GM12878 (cell line): ENCODE measurements at regions not wholly inside any gene's neighbourhood (a gene's known extent, or its start where the extent isn't known, plus 50 kb on each side); places are given as distances from the start of the nearest gene placed in this dataset.

ENCODE experiments used
- ATAC-seq: fragments of 200-7000 bp; cut with Tn5 transposase; 3 replicates; pipeline ENCODE4 v1.9.1; 2020; ENCODE audit warnings: mild to moderate bottlenecking, moderate library complexity
- BruUV-seq: library from RNA; stranded (reverse); fragments of 400-500 nt; replicated peaks from 2 replicates; lab custom pipeline; 2021; lab: Mats Ljungman, UMichigan
- CTCF ChIA-PET: fragments of 300-600 bp; sonication (Branson Sonifier 250); formaldehyde crosslinking; extraction: SDS; loops from one replicate; lab custom pipeline; 2021; ENCODE audit warnings: inconsistent platforms; lab: Yijun Ruan, JAX
- POLR2A ChIA-PET: fragments of 350-600 bp; formaldehyde crosslinking; extraction: SDS; loops from one replicate; lab custom pipeline; 2021; ENCODE audit warnings: inconsistent platforms; lab: Charles Lee
- RAD21 ChIA-PET: fragments of 300-600 bp; sonication (Branson Sonifier 250); formaldehyde crosslinking; loops from one replicate; lab custom pipeline; 2023; ENCODE audit warnings: antibody characterized with exemption; ENCODE audit not compliant: unreplicated experiment; lab: Charles Lee
- SMC1A ChIA-PET: fragments of 300-600 bp; sonication (Branson Sonifier 250); formaldehyde crosslinking; loops from one replicate; lab custom pipeline; 2023; ENCODE audit not compliant: unreplicated experiment, uncharacterized antibody; lab: Charles Lee
- DNase-seq: peaks from one replicate; pipeline ENCODE4 v3.0.0-alpha.2; 2011; ENCODE audit warnings: low read depth, low spot score
- FAIRE-seq: peaks from 3 replicates; lab custom pipeline; 2011; peaks lifted over from hg19 to GRCh38; lab: Jason Lieb, UNC
- H2AFZ ChIP-seq: 2 replicates; pipeline ENCODE4 v1.6.0; 2011; ENCODE audit warnings: low read depth, low read length, control low read depth; ENCODE audit not compliant: control insufficient read depth
- H3K27ac ChIP-seq: 2 replicates; pipeline ENCODE4 v1.5.1; 2011; ENCODE audit warnings: control low read depth; ENCODE audit not compliant: control insufficient read depth, insufficient read depth
- H3K27me3 ChIP-seq, 2 experiments: replicated peaks in 1 of 2; 2 replicates each; pipeline versions ENCODE4 v1.6.0 to v1.6.1; 2011; ENCODE audit warnings: low read length in 1 of 2; ENCODE audit not compliant: control insufficient read depth in 2 of 2, insufficient read depth in 2 of 2
- H3K36me3 ChIP-seq, 2 experiments: 2 replicates each; pipeline ENCODE4 v1.5.1; 2011; ENCODE audit warnings: low read length in 1 of 2; ENCODE audit not compliant: control insufficient read depth in 2 of 2, insufficient read depth in 2 of 2
- H3K4me1 ChIP-seq: 2 replicates; pipeline ENCODE4 v1.6.1; 2011; ENCODE audit warnings: mild to moderate bottlenecking, low read length, moderate library complexity, mixed read lengths; ENCODE audit not compliant: control insufficient read depth, insufficient read depth
- H3K4me2 ChIP-seq: 2 replicates; pipeline ENCODE4 v1.6.0; 2011; ENCODE audit warnings: control low read depth; ENCODE audit not compliant: control insufficient read depth, insufficient read depth
- H3K4me3 ChIP-seq: fragments of 200-600 bp; sonication (generic); 2 replicates; pipeline ENCODE4 v1.5.1; 2016
- H3K79me2 ChIP-seq: 2 replicates; pipeline ENCODE4 v1.6.0; 2011; ENCODE audit warnings: low read length; ENCODE audit not compliant: control insufficient read depth, insufficient read depth
- H3K9ac ChIP-seq: 2 replicates; pipeline ENCODE4 v1.8.0; 2011; ENCODE audit warnings: low read length, control low read depth, mixed read lengths; ENCODE audit not compliant: control insufficient read depth, insufficient read depth
- H3K9me3 ChIP-seq: replicated peaks from 3 replicates; pipeline ENCODE4 v1.5.1; 2011; ENCODE audit warnings: mild to moderate bottlenecking, low read length; ENCODE audit not compliant: control insufficient read depth, insufficient read depth
- H4K20me1 ChIP-seq: 2 replicates; pipeline ENCODE4 v1.6.0; 2011; ENCODE audit not compliant: control insufficient read depth, insufficient read depth
- E2F4 ChIP-seq: IDR thresholded peaks from 2 replicates; pipeline ENCODE4 v1.6.1; 2012; ENCODE audit warnings: low read depth, low read length, improper control_type of control experiment
- MAX ChIP-seq: IDR thresholded peaks from 2 replicates; pipeline ENCODE4 v1.6.1; 2012; ENCODE audit warnings: low read depth, low read length, improper control_type of control experiment
- PRDM15 ChIP-seq: fragments of 450-650 bp; formaldehyde crosslinking; IDR thresholded peaks from 2 replicates; pipeline ENCODE4 v1.4.0; 2020; ENCODE audit warnings: mild to moderate bottlenecking, moderate library complexity
- RBBP5 ChIP-seq: fragments of 200-600 bp; sonication (generic); conservative IDR thresholded peaks from 2 replicates; pipeline ENCODE4 v1.6.1; 2016
- REST ChIP-seq: IDR thresholded peaks from 2 replicates; pipeline ENCODE4 v1.6.1; 2012; ENCODE audit warnings: mild to moderate bottlenecking, low read depth, low read length
- WGBS: methylation state at CpG from one replicate; pipeline ENCODE4 v1.1.6; 2016; ENCODE audit warnings: low lambda C conversion rate; ENCODE audit not compliant: insufficient replicate concordance, insufficient coverage; ENCODE audit errors: missing lambda C conversion rate; 5-methylcytosine and 5-hydroxymethylcytosine counted together
- in situ Hi-C: fragments of 300-500 bp; cut with MboI; formaldehyde crosslinking; loops from 9 replicates; pipeline ENCODE4 v1.14.3; 2018; ENCODE audit warnings: mixed read lengths
- intact Hi-C: fragments of 100-400 bp; cut with micrococcal nuclease; formaldehyde crosslinking; loops from one replicate; pipeline ENCODE4 v1.14.2; 2022; ENCODE audit not compliant: unreplicated experiment

- intact Hi-C loops (no loop called here), in situ Hi-C loops (no loop called here)
- H3K9me3 ChIP-seq: no peaks in the 10 kb centered on the region
- ChIA-PET CTCF (no interaction called here), RAD21 (no interaction called here), POLR2A (no interaction called here), SMC1A (interaction anchor here (0.7 kb wide), 1 partner anchor 10 kb away, joined by 4 read pairs; no protein-coding TSS in a partner anchor)
- no peaks in the 10 kb centered on the region for H3K79me2 ChIP-seq
- DNase-seq (no peak), ATAC-seq (no peak), FAIRE-seq (no peak)
- no peak overlapping the region for H3K9ac ChIP-seq
- H4K20me1 ChIP-seq: no peaks in the 10 kb centered on the region
- no peak overlapping the region for H3K27ac ChIP-seq
- H3K4me3 ChIP-seq: no peak overlapping the region
- no peak for TF ChIP-seq REST
- TF ChIP-seq MAX: no peak
- no peak for TF ChIP-seq E2F4
- no peak for TF ChIP-seq RBBP5
- no peak for TF ChIP-seq PRDM15 (CRISPR knock-in tag)
- no peaks in the 10 kb centered on the region for H3K36me3 ChIP-seq
- WGBS: 46% methylated on average over 2 of the region's 2 CpGs
- H3K4me1 ChIP-seq: no peaks in the 10 kb centered on the region
- H2AFZ ChIP-seq: no peak overlapping the region
- no TSS peak for BruUV-seq
- no peak overlapping the region for H3K4me2 ChIP-seq
- no peaks in the 10 kb centered on the region for H3K27me3 ChIP-seq
Measured at GRCh38 chr1:34396042-34396441, 219.3 kb downstream of the C1orf94 start.
